GM18907 (cell line): ENCODE measurements at regions not wholly inside any gene's neighbourhood (a gene's known extent, or its start where the extent isn't known, plus 50 kb on each side); places are given as distances from the start of the nearest gene placed in this dataset.

Experiments used
- ATAC-seq: cut with Tn5 transposase; IDR thresholded peaks from one replicate; pipeline ENCODE4 v1.9.1; 2021; ENCODE audit warnings: mild to moderate bottlenecking, moderate library complexity; ENCODE audit not compliant: unreplicated experiment

DNA sequence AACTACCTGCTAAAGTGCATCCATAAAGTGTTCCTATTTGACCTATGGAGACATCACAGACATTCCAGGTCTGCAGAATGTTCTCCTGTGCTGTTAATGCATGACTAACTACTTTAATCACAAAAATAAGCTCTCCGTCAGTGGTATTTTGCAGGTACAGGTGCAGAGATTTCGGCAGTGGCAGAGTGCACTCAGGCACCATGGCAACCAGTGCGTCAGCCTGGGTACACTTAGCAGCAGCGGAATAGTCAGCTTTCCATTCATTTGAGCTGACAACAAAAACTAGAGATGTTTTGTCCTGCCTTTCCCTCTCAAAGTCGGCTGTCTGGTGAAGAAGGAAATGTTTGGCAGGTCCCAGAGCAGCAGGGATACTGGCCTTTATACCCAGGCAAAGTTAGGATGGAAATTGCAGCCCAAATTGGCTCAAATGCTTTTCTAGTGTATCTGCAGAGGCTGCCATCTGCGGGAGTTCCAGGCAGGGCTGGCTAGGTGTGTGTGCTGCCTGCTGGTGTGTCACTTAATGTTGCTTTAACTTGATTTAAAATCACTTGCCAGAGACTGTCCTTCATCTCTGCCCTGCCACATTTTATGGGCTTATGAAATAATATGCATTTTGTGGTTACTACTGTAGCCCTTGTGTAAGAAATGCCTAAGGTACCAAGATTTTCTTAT is 195.8 kb downstream of the RAP2A start:
- no peak for ATAC-seq

DNA sequence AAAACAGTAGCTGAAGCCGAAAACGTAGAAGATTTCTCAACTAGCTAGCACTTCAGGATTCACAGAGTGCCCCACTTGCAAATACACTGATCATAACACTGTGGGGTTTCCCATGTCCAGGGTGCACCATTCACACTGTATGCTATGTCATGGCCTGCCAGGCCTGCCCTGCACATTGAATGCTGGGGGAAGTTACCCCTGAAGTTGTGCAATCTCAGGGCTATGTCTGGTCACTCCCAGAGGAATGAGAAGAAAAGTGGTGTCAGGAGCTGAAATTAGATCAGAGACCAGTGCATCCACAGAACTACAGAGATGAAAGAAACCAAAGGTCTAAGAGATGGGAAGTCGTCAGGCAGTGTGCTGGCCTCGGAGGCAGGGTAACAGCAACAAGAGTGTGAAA is 196.8 kb downstream of the RAP2A start:
- no peak for ATAC-seq

DNA sequence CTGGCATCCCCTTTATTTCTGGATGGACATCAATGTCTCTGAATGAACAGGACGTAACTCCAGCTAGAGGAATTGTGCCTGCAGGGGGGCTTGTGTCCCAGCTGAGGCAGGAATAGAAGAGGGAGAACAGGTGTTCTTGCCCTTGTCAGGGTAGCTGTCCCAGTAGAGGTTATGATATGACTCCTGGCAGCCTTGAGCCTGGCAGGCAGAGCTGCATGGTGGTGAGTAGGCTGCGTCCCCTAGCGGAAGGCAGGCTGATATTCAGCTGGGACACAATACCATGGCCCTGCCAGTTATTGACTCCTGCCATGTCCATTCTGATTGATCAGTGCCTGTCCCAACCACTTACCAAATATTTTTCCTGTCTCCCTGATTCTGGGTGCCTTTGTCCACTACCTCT is 197.2 kb downstream of the RAP2A start:
- peak; percentile 77 for ATAC-seq

DNA sequence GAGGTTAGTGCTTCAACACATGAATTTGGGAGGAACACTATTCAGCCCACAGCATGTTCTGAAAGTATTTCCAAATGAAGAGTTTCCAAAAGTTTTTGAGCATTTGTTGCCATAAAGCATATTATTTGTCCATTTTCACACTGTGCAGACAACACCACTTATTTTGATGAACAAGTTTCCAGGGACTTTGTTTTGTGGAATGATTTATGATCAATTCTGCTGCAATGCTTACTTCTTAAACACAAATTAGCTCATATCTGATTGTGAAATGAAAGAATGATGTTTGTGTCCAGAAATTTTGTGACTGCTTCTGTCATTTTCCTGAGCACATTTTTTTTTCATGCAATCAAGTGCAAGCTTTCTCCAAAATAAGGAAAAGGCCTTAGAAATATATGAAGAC is 205.3 kb downstream of the RAP2A start:
- no peak for ATAC-seq

DNA sequence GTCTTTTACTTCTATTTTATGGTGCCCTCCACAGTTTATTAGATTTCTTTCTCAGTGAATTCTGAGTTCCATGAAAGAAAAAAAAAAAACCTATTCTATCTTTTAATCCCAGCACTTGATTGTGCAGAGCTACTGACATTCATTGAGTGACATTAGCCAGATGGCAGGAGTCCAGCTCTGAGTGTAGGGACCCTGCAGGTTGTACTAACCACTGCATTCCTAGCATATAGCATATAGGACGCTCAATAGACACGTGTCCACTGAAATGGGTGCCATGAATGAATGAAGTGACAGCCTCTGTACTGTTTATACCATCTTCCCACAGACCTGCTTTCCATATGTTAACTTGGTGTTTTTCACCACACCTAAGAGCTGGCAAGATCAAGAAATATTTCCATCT is 206.3 kb downstream of the RAP2A start:
- ATAC-seq: no peak

DNA sequence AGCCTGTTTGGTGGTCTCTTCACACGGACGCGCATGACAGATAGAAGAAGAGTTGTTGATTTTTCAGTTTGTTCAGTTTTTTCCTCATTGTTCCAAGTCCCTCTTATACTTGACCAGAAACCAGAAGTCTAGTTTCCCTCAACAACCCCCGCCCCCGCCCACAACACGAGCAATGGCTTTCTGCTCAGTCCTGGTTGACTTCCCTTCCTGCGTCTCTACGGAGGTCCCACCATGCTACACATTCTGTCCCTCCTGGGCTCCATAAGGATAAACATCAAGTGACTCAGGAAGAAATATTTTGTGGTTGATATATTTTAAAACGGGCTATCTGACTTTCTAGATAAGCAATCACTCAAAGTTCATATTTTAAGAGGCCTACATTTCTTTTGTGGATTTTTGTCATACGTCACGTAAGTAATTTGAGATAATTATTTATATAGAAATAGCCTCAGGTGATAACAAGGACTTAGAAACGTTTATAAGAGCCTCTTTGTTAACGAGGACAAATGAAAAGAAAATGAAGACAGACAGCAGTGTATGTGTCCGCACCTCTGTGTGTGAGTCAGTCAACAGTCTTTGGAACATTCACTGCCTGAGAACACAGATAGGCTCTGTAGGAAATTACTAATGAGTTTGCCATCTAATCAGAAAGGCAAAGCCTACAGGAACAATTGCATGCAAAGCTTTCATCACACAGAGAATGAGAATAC is 214.4 kb downstream of the RAP2A start:
- ATAC-seq: no peak

DNA sequence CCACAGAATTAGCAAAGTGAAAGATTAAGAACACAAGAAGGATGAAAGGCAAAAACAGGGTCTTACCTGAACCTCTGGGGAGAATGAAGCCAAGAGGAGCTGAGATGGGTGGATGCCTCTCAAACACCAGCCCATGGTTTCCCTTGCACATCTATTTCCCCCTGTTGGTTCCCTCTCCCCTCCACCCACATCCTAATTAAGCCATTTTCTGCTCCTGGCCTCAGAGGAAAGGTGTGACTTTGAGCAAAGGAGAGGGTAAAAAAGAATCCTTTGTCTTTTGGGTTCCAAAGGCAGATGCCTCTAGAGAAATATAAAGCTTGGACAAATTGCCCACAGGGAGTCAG is 214.9 kb downstream of the RAP2A start:
- ATAC-seq: no peak

DNA sequence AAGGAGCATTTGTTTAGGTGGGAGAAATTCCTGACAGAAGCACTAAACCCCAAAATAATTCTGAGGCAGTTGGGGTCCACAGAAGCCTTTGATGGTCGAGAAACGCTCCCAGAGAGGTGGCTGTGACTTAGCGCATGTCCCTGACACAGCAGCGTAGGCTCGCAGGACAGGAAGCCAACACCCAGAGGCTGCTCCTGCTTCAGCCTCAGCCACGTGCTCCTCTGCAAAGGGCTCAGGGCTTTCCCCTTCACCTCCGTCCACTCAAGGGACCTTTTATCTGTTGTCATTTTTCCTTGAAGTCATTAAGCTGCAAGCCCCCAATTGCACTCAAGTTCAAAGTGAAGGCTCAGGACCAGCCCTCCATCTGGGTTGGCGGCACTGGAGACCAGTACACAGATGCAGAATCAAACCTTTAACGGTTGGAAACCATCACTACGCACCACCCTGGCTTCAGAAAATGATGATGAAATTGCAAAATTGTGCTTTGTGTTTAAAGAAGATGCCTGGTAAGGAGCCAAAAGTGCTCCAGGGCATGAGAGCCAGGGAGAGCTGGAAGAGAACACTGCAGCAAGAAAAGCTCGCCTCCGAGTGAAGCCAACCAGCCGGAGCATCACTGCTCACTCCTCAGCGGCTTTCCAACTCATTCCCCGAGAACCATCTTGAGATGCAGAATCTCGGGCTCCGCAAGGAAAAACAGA is 219.6 kb downstream of the RAP2A start:
- ATAC-seq: no peak

DNA sequence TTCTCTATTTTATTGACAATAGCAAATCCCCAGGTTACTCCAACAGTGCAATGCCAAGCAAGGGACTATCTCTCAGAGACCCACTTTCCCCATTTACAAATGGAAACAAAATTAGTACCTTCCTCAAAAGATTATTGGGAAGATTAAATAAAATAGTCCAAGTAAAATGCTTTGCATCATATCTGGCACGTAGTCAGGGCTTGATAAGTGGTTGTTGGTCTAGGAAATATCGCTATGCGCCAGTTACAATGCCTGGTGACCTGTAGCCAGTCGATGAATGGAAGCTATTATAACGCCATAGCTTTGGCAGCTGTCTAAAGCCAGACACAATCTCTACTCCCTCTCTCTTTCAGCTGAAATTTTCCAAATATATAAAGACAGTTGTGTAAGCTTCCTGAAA is 220.3 kb downstream of the RAP2A start:
- no peak for ATAC-seq

DNA sequence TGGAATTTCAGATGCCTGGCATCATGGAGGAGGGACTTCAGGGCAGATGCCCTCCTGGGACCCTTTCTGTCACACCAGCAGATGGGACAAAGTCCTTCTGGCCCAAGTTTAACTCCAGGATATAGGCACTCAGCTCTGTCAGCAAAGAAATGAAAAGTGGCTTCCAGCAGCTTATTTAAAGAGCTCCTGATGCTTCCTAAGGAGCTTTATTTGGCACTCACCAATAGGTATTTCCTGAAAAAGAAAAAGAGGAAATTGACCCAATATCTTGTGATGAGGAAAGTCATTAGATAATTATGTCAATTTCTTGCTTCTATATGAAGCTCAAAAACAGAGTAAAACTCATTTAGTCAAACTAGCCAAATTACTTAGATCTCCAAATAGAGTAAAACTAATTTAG is 224.6 kb downstream of the RAP2A start:
- no peak for ATAC-seq

DNA sequence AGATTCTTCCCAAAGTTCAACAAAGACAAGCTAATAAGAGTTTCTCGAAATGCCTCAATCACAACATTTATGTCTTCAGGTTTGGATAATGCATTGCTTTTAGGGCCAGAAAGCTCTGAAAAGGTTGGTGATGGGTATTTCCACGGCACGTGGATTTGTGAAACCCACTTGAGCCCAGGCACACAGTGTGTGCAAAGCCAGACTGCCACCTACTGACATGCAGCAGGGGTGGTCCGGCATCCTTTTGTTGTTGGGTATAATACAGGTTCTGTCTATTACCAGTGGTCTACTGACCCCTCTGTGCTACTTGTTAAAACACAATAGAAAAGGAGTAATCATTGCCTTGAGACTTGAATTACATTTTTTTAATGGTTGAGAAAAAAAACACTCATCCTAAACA is 225.6 kb downstream of the RAP2A start:
- peak; percentile 51 for ATAC-seq

DNA sequence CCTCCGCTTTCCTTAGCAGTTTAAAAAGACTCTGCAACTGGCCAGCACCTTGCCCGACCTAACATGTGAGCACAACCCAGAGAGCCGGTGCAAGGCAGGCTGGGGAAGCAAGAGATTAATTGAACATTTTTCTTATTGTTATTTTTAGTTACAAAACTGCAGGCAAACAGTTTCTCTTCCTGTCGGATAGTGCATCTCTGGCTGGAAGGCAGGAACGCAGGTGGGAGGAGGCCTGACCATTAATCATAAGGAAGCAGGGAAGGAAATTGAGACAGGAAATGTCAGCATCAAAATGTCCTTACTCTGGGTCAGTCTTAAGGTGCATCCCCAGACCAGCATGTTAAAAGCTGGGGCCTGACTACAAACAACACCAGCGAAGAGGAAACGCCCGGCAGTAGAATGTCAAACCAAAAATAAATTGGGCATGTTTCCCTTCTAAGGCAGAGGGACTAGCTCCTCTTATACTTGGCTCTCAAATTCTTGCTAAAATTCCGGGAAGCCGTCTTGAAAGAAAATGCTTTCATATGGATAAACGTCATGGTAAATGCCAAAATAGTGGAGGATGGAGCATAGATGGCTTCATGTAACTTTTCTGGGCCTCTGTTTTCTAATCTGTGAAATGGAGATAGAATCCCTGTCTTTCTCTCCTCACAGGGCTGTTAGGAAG is 226.8 kb downstream of the RAP2A start:
- ATAC-seq: no peak

DNA sequence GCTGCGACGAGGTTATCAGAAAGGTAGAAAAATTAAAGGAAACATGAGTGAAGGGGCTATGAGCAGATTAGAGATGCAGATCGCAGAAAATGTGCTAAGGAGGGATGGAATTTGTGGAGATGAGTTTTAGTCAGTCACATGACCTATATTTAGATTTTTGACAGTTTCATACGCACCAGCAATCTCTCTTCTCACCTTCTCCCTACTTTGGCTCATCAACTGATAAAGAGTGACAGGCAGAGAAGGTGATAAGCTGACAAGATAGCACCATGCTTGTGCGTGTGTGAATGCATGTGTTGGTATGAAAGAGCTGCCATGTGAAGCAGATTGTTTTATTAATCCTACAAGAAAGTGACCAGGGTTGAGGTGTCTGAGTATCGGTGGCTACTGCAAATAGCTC is 252.6 kb downstream of the RAP2A start:
- ATAC-seq: no peak

DNA sequence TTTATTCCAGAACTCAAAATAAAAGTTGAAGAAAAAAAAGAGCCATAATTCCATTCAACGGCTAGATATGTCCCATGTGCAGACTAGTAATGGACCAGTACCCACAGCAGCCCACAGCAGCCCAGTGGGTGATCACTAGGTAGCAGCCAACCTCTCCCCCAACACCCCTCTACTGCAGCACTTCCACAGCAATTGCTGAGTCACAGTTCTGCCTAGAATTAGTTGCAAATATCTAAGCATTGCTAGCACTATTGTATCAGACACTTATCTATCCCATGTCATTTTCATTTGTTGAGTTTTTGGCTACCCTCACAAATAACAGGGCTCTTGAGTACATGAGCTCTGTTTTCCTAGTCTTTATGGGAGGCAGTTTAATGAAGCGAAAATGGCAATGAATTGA is 258.7 kb downstream of the RAP2A start:
- no peak for ATAC-seq

DNA sequence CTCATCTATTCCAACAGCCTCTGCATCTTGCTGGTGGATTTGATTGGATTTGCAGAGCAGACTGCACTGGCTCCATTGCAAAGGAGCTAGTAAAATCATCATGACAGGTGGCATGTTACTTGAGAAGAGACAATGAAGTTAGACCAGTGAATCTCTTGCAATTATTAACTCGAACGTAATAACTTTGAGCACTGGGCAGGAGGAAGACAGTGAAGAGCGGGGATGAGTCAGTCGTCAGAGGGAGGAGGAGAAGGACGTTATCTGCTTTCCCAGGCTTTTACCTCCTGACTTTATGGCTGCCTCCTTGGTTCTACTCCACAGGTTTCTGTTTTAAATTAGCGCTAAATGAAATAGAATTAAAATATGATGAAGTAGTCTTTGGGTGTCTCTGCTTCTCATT is 257.8 kb upstream of the IPO5 start:
- no peak for ATAC-seq

DNA sequence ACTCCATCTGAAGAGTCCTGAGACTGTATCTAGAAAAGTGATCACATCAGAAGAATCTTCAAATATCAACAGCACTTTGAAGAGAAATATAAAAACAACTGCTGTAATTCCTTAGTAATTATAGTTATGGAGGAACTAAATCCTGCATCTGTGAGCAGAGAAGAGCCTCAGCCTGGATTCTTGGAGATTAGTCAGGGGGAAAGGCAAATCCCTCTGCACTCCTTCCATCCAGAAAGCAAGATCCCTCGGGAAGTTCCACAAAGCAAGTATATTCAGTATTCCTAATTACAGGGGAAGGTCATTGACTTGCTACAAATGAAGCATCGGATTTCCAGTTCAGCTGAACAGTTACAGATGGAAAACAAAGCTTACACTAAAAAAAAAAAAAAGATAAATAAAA is 256.6 kb upstream of the IPO5 start:
- ATAC-seq: no peak

DNA sequence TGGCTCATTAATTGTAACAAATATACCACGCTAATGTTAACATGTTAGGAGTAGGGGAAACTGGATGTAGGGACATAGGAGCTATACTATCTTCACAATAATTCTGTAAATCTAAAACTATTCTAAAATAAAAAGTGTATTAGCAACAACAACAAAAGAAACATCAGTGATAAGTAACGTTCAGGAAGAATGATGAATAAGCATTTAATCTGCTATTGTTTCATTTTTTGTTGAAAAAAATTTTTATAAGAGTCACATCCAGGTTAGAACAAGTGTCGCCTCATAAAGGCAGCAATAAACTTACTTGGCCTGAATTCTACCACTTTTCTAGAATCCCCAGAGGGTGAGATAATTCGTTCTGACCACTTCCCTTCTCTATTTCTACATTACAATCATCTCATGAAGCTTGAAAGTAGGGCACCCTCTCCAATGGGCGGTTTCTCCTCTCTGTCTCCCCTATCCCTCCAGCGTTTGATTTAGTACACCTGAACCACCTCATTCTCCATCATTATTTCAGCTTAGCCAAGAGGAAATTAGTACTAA is 253.1 kb upstream of the IPO5 start:
- ATAC-seq: no peak

DNA sequence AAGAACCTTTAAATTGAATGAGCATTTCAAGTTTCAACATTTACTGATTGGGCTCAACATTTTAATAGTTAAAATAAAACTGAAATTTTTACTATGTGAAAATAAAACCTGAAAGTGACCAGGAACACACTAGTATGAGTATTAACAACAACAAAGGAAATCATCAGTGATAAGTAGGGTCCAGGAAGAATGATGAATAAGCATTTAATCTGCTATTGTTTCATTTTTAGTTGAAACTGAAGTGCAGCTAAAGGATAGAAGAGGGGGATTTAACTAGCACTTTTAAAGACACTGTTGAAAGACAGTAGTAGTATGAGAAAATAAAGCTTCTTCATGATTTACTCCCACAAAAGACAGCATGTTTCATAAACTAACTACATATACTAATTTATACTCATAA is 250.9 kb upstream of the IPO5 start:
- ATAC-seq: no peak

DNA sequence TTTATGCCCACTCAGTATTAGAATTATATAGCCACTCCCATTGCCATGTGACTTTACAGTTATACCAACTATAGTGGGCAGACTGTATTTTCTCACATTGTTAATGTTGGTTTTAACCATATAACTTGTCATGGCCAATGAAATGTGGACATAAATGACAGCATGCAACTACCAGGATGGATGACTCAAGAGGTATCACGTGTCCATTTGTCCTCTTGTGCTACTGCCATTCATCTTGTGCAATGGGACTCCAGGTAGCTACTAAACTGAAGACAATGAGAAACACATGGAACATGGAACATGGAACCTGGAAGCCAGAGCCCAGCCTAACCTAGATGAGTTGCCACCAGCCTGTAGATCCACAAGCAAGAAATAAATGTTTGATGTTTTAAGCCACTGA is 242.7 kb upstream of the IPO5 start:
- ATAC-seq: no peak

DNA sequence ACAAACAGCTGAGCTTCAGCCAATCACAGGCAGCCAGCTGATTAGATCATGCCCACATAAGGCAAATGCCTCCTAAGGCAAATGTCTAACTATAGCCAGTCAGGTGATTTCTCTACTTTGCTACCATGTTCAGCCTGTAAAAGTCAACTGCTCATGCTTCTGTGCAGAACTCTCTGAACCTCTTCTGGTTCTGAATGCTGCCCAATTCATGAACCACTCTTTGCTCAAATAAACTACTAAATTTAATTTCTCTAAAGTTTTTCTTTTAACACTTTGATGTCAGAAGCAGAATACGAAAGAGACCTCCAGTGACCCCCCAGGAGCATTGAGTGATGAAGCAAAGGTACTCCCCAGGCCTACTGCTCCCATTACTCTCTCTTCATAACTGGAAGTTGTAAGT is 240.7 kb upstream of the IPO5 start:
- ATAC-seq: no peak

DNA sequence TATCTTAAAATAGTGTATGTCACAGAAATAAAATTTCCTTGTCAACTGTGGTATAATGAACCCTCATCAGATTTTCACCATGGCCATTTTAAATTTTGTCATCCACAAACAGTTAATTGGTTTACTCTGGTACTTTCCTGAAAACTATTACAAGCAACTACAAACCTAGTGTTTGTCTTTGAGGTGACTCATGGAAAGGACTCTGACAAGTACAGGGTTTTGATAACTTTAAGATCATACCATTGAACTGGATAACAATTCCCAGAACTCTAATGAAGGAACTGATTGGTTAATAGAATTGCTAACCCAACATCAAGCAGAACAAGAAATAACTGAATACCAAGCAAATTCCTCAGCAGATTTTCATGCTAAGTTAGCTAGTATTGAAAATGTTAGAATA is 237.7 kb upstream of the IPO5 start:
- no peak for ATAC-seq

DNA sequence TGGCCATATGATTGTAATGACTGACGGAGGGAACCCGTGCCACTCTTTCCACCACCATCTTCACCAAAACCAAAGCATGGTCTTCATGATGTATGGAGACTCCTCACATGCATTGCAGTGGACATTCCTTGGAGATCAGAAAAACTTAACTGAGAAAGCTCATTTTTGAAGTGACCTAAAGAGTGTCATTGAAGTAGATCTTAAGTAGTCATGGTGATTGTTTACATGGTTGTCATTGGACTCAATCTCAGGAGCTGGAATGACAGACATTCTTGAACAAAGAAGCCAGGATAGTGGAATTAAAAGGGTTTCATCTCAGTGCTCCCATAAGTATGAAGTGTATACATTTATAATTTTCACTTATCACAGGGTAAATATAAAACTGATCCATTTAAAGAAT is 236.7 kb upstream of the IPO5 start:
- ATAC-seq: no peak
